ENCODE measurements at regions not wholly inside any gene's neighbourhood (a gene's known extent, or its start where the extent isn't known, plus 50 kb on each side); places are given as distances from the start of the nearest gene placed in this dataset.

DNA sequence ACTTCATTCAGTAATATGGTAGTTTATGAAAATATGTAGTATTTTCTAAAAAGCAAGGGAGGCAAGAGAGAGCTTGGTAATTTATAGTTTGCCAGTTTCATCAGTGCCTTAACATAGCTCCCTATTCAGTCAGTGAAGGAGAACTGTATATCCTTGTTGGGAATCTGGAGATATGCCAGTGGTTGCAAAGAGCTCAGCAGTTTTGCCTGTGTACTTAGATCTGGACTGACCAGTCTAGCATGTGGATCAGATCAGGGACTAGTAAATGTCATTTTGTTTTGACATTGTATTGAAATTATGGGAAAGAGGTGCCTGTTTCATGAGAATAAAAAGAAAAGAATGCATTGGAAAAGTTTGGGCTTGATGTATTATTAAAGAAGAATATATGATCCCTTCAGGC is 88.6 kb downstream of the ZIC3 start:
- H3K36me3 Mint-ChIP-seq: peaks cover 6% of the 10 kb centered on the region; the same call in 1 of the 2 replicates
- DNase-seq (ENCODE audit: low spot score) (no peak), ATAC-seq (no peak)
- CTCF ChIA-PET: no interaction called here
- POLR2A ChIA-PET: no interaction called here
- H3K27me3 Mint-ChIP-seq (ENCODE audit: low read depth): no peaks in the 10 kb centered on the region; the same call in 1 of the 2 replicates
- H3K4me1 Mint-ChIP-seq: peaks cover 11% of the 10 kb centered on the region
- TF ChIP-seq, protein P1, sequence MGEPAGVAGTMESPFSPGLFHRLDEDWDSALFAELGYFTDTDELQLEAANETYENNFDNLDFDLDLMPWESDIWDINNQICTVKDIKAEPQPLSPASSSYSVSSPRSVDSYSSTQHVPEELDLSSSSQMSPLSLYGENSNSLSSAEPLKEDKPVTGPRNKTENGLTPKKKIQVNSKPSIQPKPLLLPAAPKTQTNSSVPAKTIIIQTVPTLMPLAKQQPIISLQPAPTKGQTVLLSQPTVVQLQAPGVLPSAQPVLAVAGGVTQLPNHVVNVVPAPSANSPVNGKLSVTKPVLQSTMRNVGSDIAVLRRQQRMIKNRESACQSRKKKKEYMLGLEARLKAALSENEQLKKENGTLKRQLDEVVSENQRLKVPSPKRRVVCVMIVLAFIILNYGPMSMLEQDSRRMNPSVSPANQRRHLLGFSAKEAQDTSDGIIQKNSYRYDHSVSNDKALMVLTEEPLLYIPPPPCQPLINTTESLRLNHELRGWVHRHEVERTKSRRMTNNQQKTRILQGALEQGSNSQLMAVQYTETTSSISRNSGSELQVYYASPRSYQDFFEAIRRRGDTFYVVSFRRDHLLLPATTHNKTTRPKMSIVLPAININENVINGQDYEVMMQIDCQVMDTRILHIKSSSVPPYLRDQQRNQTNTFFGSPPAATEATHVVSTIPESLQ (CRISPR knock-in tag; IDR thresholded peaks at IDR 0.05): no peak
- TF ChIP-seq HMGA2 (CRISPR knock-in tag; IDR thresholded peaks at IDR 0.05) (no peak), MXD4 (CRISPR knock-in tag; IDR thresholded peaks at IDR 0.05; ENCODE audit: borderline replicate concordance) (no peak), GTF2I (CRISPR knock-in tag; conservative IDR thresholded peaks at IDR 0.05) (no peak), NFATC4 (CRISPR knock-in tag; IDR thresholded peaks at IDR 0.05) (no peak), NR1H2 (CRISPR knock-in tag; IDR thresholded peaks at IDR 0.05) (no peak), ATF3 (CRISPR knock-in tag; conservative IDR thresholded peaks at IDR 0.05) (no peak), USF2 (CRISPR knock-in tag; IDR thresholded peaks at IDR 0.05) (no peak), E2F4 (CRISPR knock-in tag; IDR thresholded peaks at IDR 0.05; ENCODE audit: borderline replicate concordance, low read depth) (no peak), ZNF232 (CRISPR knock-in tag; IDR thresholded peaks at IDR 0.05) (no peak), ZNF138 (CRISPR knock-in tag; conservative IDR thresholded peaks at IDR 0.05) (no peak)
- no peak overlapping the region for H3K4me3 Mint-ChIP-seq
- H3K9me3 Mint-ChIP-seq: peaks cover 7% of the 10 kb centered on the region
- no peak overlapping the region for H3K27ac Mint-ChIP-seq

GRCh38 chrX:137667776-137668175 is 101.8 kb downstream of the ZIC3 start:
- ChIA-PET CTCF (no interaction called here), POLR2A (no interaction called here)
- Mint-ChIP-seq H3K27me3 (ENCODE audit: low read depth) (no peaks in the 10 kb centered on the region; the same call in none of the 2 replicates), H3K9me3 (peaks cover 8% of the 10 kb centered on the region), H3K4me3 (no peak overlapping the region), H3K4me1 (peaks cover 2% of the 10 kb centered on the region; the same call in 1 of the 2 replicates), H3K36me3 (peaks cover 10% of the 10 kb centered on the region), H3K27ac (no peak overlapping the region; the same call in 1 of the 2 replicates)
- ATAC-seq: no peak
- DNase-seq (ENCODE audit: low spot score): no peak
- TF ChIP-seq OVOL2 (CRISPR knock-in tag; IDR thresholded peaks at IDR 0.05; ENCODE audit: borderline replicate concordance) (no peak), NR1H2 (CRISPR knock-in tag; IDR thresholded peaks at IDR 0.05) (no peak), ATF3 (CRISPR knock-in tag; conservative IDR thresholded peaks at IDR 0.05) (no peak)

- ATAC-seq: peak; percentile 67
- Mint-ChIP-seq H3K4me3 (no peak overlapping the region; the same call in 1 of the 2 replicates), H3K36me3 (no peaks in the 10 kb centered on the region), H3K27me3 (ENCODE audit: low read depth) (no peaks in the 10 kb centered on the region), H3K27ac (peak overlapping the region; percentile 97; the same call in 1 of the 2 replicates), H3K4me1 (peaks cover 34% of the 10 kb centered on the region), H3K9me3 (no peaks in the 10 kb centered on the region)
- DNase-seq (ENCODE audit: low spot score): no peak
- POLR2A ChIA-PET: no interaction called here
- CTCF ChIA-PET: no interaction called here
- TF ChIP-seq NR2C2 (CRISPR knock-in tag; IDR thresholded peaks at IDR 0.05) (no peak), FOXK1 (CRISPR knock-in tag; IDR thresholded peaks at IDR 0.05) (no peak), E2F4 (CRISPR knock-in tag; IDR thresholded peaks at IDR 0.05; ENCODE audit: borderline replicate concordance, low read depth) (no peak), NR3C1 (CRISPR knock-in tag; conservative IDR thresholded peaks at IDR 0.05; ENCODE audit: low read depth) (no peak), TEAD4 (CRISPR knock-in tag; IDR thresholded peaks at IDR 0.05) (no peak)
- TF ChIP-seq, protein P2, sequence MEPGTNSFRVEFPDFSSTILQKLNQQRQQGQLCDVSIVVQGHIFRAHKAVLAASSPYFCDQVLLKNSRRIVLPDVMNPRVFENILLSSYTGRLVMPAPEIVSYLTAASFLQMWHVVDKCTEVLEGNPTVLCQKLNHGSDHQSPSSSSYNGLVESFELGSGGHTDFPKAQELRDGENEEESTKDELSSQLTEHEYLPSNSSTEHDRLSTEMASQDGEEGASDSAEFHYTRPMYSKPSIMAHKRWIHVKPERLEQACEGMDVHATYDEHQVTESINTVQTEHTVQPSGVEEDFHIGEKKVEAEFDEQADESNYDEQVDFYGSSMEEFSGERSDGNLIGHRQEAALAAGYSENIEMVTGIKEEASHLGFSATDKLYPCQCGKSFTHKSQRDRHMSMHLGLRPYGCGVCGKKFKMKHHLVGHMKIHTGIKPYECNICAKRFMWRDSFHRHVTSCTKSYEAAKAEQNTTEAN (CRISPR knock-in tag; IDR thresholded peaks at IDR 0.05): no peak
- TF ChIP-seq, protein P3, sequence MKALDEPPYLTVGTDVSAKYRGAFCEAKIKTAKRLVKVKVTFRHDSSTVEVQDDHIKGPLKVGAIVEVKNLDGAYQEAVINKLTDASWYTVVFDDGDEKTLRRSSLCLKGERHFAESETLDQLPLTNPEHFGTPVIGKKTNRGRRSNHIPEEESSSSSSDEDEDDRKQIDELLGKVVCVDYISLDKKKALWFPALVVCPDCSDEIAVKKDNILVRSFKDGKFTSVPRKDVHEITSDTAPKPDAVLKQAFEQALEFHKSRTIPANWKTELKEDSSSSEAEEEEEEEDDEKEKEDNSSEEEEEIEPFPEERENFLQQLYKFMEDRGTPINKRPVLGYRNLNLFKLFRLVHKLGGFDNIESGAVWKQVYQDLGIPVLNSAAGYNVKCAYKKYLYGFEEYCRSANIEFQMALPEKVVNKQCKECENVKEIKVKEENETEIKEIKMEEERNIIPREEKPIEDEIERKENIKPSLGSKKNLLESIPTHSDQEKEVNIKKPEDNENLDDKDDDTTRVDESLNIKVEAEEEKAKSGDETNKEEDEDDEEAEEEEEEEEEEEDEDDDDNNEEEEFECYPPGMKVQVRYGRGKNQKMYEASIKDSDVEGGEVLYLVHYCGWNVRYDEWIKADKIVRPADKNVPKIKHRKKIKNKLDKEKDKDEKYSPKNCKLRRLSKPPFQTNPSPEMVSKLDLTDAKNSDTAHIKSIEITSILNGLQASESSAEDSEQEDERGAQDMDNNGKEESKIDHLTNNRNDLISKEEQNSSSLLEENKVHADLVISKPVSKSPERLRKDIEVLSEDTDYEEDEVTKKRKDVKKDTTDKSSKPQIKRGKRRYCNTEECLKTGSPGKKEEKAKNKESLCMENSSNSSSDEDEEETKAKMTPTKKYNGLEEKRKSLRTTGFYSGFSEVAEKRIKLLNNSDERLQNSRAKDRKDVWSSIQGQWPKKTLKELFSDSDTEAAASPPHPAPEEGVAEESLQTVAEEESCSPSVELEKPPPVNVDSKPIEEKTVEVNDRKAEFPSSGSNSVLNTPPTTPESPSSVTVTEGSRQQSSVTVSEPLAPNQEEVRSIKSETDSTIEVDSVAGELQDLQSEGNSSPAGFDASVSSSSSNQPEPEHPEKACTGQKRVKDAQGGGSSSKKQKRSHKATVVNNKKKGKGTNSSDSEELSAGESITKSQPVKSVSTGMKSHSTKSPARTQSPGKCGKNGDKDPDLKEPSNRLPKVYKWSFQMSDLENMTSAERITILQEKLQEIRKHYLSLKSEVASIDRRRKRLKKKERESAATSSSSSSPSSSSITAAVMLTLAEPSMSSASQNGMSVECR (CRISPR knock-in tag; IDR thresholded peaks at IDR 0.05; ENCODE audit: borderline replicate concordance): no peak
Measured at GRCh38 chrX:137684591-137684990, 118.7 kb downstream of the ZIC3 start.
